BJ (cell line): ENCODE measurements at regions not wholly inside any gene's neighbourhood (a gene's known extent, or its start where the extent isn't known, plus 50 kb on each side); places are given as distances from the start of the nearest gene placed in this dataset.

Experiments
- CTCF ChIA-PET: fragments of 350-600 bp; formaldehyde crosslinking; extraction: SDS; loops from one replicate; lab custom pipeline; 2021; ENCODE audit warnings: antibody characterized with exemption, inconsistent platforms; lab: Yijun Ruan, JAX
- POLR2A ChIA-PET: fragments of 300-600 bp; sonication (Branson Sonifier 250); formaldehyde crosslinking; extraction: SDS; loops from one replicate; lab custom pipeline; 2021; ENCODE audit warnings: antibody characterized with exemption; lab: Charles Lee
- DNase-seq: peaks from one replicate; pipeline ENCODE4 v3.0.0-alpha.2; 2011; ENCODE audit warnings: low read depth
- H3K27me3 ChIP-seq: 2 replicates; pipeline ENCODE4 v1.6.0; 2011; ENCODE audit warnings: low read length; ENCODE audit not compliant: control insufficient read depth, insufficient read depth
- H3K36me3 ChIP-seq: 2 replicates; pipeline ENCODE4 v1.5.1; 2011; ENCODE audit warnings: low read length; ENCODE audit not compliant: control insufficient read depth, insufficient read depth
- H3K4me3 ChIP-seq: 2 replicates; pipeline ENCODE4 v1.5.1; 2011; ENCODE audit warnings: low read depth, mild to moderate bottlenecking, control low read depth, low read length
- TF ChIP-seq, protein P1 (sequence below): IDR thresholded peaks from 2 replicates; pipeline ENCODE4 v1.5.1; 2011; ENCODE audit warnings: low read depth, mild to moderate bottlenecking, control low read depth, inconsistent platforms, low read length, moderate library complexity; ENCODE audit not compliant: insufficient read depth

DNA sequence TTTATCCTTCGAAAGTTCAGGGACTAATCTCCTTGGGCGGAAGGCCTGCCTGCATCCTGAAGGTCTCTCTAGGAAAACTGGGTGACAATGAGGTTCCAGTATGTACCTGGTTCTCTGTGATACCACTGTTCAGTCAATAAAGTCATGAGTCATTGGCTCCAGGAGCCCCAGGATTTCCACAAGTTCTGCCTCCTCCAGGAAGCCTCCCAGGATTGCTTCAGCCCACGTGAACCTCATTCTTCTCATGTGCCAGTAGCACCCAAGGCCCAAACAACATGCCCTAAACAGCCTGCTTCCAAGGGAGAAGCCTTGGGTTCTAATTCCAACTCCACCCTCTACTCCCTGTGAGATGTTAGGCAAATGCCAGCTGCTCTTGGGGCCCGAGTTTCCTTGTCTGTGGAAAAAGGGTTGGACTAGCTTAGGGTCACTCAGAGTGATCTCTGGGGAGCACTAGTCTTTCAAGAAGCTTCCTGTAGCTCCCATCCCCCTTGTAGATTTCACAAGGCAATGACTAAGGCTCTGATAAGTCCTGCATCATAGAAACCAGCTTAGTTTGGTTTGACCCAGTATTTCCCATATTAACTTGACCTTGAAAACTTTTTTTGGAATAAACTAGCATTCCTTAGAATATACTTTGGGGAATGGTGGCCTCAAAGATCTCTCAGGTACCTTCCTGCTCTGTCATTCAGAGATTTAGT is 118.3 kb upstream of the ATP2B2 start:
- H3K27me3 ChIP-seq: no peaks in the 10 kb centered on the region
- CTCF ChIA-PET: interaction anchor here (1.0 kb wide), 1 partner anchor 11 kb away, joined by 4 read pairs; no protein-coding TSS in a partner anchor
- POLR2A ChIA-PET: no interaction called here
- no peaks in the 10 kb centered on the region for H3K36me3 ChIP-seq
- TF ChIP-seq, protein P1, sequence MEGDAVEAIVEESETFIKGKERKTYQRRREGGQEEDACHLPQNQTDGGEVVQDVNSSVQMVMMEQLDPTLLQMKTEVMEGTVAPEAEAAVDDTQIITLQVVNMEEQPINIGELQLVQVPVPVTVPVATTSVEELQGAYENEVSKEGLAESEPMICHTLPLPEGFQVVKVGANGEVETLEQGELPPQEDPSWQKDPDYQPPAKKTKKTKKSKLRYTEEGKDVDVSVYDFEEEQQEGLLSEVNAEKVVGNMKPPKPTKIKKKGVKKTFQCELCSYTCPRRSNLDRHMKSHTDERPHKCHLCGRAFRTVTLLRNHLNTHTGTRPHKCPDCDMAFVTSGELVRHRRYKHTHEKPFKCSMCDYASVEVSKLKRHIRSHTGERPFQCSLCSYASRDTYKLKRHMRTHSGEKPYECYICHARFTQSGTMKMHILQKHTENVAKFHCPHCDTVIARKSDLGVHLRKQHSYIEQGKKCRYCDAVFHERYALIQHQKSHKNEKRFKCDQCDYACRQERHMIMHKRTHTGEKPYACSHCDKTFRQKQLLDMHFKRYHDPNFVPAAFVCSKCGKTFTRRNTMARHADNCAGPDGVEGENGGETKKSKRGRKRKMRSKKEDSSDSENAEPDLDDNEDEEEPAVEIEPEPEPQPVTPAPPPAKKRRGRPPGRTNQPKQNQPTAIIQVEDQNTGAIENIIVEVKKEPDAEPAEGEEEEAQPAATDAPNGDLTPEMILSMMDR: no peak
- no peak for DNase-seq
- H3K4me3 ChIP-seq: no peak overlapping the region

DNA sequence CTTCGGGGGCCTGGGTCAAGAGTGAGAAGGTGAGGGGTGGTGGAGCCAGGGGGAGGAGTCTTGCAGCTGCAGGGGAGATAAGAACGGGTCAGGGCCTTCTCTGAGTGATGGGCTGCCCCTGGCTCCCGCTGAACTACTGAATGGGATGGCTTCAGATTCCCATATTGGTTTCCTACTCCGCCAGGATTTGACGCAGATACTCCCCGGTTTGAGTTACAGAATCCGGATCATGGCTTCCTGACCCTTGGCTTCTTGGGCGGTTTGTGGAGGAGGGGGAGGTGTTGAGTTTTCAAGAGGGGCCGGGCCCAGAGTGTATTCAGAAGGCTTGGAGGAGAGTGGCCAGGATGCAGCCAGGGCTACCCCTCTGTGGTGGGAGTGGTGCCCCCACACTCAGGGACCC is 119.9 kb upstream of the ATP2B2 start:
- ChIA-PET POLR2A (no interaction called here), CTCF (no interaction called here)

DNA sequence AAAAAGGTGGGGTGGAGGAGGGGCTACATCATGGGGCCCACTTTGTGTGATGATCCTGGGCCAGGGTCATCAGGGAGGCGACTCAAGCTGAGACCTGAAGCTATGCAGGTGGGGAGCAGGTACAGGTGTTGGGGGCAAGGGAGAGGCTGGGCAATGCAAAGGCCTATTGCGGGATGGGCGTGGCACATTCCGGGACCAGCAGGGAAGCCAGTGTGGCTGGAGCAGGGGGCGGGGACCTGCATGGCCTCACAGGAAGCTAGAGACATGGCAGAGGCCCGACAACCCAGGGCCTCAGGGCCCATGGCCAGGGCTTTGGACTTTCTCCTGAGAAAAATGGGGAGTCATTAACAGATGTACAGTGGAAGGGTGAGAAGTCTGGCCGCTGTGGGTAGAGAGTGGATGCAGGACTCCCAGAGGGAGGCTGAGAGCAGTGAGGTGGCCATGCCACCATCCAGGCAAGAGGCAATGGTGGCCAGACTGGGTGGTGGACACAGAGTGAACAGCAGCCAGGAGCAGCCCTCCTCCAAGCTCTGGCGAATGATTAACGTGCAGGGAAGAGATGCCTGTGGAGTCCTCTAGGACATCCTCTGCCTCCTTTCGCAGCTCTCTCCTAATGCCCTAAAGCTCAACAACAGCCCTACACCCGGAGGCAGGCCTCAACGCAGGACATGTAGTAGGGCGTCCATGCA is 122.6 kb upstream of the ATP2B2 start:
- no peaks in the 10 kb centered on the region for H3K27me3 ChIP-seq
- TF ChIP-seq, protein P1: no peak
- ChIA-PET POLR2A (no interaction called here), CTCF (interaction anchor here (0.9 kb wide), 1 partner anchor 285 kb away, joined by 3 read pairs; no protein-coding TSS in a partner anchor)
- H3K4me3 ChIP-seq: no peak overlapping the region
- no peak for DNase-seq
- no peaks in the 10 kb centered on the region for H3K36me3 ChIP-seq

More for the DNA sequence above, 119.9 kb upstream of the ATP2B2 start:
- H3K36me3 ChIP-seq: no peaks in the 10 kb centered on the region
- TF ChIP-seq, protein P1: no peak
- DNase-seq: no peak
- no peaks in the 10 kb centered on the region for H3K27me3 ChIP-seq
- no peak overlapping the region for H3K4me3 ChIP-seq

DNA sequence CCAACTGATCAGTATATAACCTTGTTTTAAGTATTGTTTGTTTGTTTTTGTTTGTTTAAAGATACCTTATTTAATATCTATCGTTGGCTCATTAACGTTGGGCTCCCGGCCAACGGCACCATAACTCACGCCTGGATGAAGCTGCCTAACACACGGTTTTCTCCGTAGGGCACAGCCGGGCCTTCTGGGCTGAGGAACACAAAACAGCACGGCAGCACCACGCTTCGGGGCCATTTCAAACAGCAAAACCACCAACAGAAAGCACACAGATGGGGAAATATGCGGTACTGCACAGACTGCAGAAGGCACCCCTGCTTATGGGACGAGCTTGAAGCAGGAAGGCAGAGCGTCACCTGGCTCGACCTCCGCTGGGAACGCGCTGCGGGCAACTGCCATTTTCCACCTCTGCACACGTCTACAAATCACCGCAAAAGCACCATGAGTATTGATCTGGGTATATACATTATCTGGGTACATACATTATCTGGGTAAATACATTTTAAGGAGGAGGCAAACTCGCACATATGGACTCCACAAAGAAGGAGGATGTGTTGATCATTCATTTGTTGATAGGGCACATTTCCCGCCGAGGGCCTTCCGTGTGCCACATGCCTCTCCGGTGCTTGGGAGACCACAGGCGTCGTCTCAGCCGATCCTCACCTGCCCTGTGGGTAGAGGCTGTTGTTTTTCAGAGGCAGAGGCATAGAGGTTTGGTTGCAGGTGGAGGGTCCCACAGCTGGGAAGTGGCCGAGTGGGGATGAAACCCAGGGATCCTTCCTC is 123.7 kb upstream of the ATP2B2 start:
- Histone ChIP-seq H3K4me3 (no peak overlapping the region), H3K27me3 (no peaks in the 10 kb centered on the region), H3K36me3 (no peaks in the 10 kb centered on the region)
- TF ChIP-seq, protein P1: no peak
- DNase-seq: no peak
- ChIA-PET POLR2A (no interaction called here), CTCF (no interaction called here)

DNA sequence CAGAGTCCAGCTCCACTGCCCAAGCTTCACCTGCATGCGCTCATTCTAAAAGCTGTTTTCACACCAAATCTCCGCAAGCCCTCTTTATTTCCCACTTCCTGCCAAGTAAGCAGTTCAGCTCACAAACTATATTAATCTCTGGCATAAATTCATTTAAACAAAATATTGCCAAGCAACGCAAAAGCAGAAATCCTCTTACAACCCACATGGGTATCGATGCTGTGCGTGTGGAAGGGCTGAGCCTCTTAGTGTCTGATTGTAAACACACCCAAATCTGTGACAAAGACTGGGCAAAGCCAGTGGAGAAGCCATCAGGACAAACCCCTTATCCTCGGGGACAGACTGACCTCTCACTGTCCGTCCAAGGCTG is 124.3 kb upstream of the ATP2B2 start:
- POLR2A ChIA-PET: no interaction called here
- CTCF ChIA-PET: no interaction called here
- no peaks in the 10 kb centered on the region for H3K36me3 ChIP-seq
- DNase-seq: no peak
- no peaks in the 10 kb centered on the region for H3K27me3 ChIP-seq
- TF ChIP-seq, protein P1: no peak
- H3K4me3 ChIP-seq: no peak overlapping the region
